DOHH2 (cell line): ENCODE measurements at regions not wholly inside any gene's neighbourhood (a gene's known extent, or its start where the extent isn't known, plus 50 kb on each side); places are given as distances from the start of the nearest gene placed in this dataset.

ENCODE experiments used
- H3F3A ChIP-seq: fragments of 200-600 bp; sonication (generic), shearing (Covaris generic); 2 replicates; pipeline ENCODE4 v1.6.0; 2016; ENCODE audit warnings: antibody characterized with exemption, mild to moderate bottlenecking; ENCODE audit not compliant: control insufficient read depth, insufficient read depth
- H3K27ac ChIP-seq: fragments of 200-600 bp; sonication (generic); 2 replicates; pipeline ENCODE4 v1.5.1; 2014; ENCODE audit warnings: low read depth, mild to moderate bottlenecking, low read length, moderate library complexity
- H3K27me3 ChIP-seq: fragments of 200-600 bp; sonication (generic); 2 replicates; pipeline ENCODE4 v1.6.1; 2014; ENCODE audit warnings: mild to moderate bottlenecking, low read length, mixed read lengths; ENCODE audit not compliant: control insufficient read depth
- H3K36me3 ChIP-seq: fragments of 200-600 bp; sonication (generic); 2 replicates; pipeline ENCODE4 v1.6.1; 2014; ENCODE audit warnings: mild to moderate bottlenecking, low read length, moderate library complexity, mixed read lengths; ENCODE audit not compliant: control insufficient read depth
- H3K4me1 ChIP-seq: fragments of 200-600 bp; sonication (generic); 2 replicates; pipeline ENCODE4 v1.6.1; 2014; ENCODE audit warnings: mild to moderate bottlenecking, low read length, mixed read lengths; ENCODE audit not compliant: control insufficient read depth
- H3K4me2 ChIP-seq: fragments of 200-600 bp; sonication (generic); 2 replicates; pipeline ENCODE4 v1.6.0; 2014; ENCODE audit warnings: mild to moderate bottlenecking, low read length, moderate library complexity
- H3K4me3 ChIP-seq: fragments of 200-600 bp; sonication (generic); 2 replicates; pipeline ENCODE4 v1.5.1; 2014; ENCODE audit warnings: mild to moderate bottlenecking, low read length, mixed read lengths
- H3K79me2 ChIP-seq: fragments of 200-600 bp; sonication (generic); 2 replicates; pipeline ENCODE4 v1.6.1; 2014; ENCODE audit warnings: mild to moderate bottlenecking, low read length, mixed read lengths; ENCODE audit not compliant: control insufficient read depth
- H3K9me2 ChIP-seq: fragments of 200-600 bp; sonication (generic); replicated peaks from 2 replicates; pipeline ENCODE4 v1.6.1; 2014; ENCODE audit warnings: mild to moderate bottlenecking, low read length, mixed read lengths; ENCODE audit not compliant: control insufficient read depth
- H3K9me3 ChIP-seq: fragments of 200-600 bp; sonication (generic); 2 replicates; pipeline ENCODE4 v1.6.1; 2014; ENCODE audit warnings: antibody characterized with exemption, low read length, mixed read lengths; ENCODE audit not compliant: control insufficient read depth, insufficient read depth
- H4K20me1 ChIP-seq: fragments of 200-600 bp; sonication (generic); 2 replicates; pipeline ENCODE4 v1.6.0; 2014; ENCODE audit warnings: low read depth, mild to moderate bottlenecking, antibody characterized with exemption, low read length, moderate library complexity; ENCODE audit not compliant: control insufficient read depth, insufficient read depth
- EZH2phosphoT487 ChIP-seq: fragments of 200-600 bp; sonication (generic); IDR thresholded peaks from 2 replicates; pipeline ENCODE4 v1.6.1; 2017; ENCODE audit warnings: borderline replicate concordance, mild to moderate bottlenecking, antibody characterized with exemption, low read length, moderate library complexity, mixed read lengths
- TF ChIP-seq, protein P1 (sequence below): fragments of 200-600 bp; sonication (generic); IDR thresholded peaks from one replicate; pipeline ENCODE4 v1.5.1; 2014; ENCODE audit warnings: antibody characterized with exemption, mild to moderate bottlenecking, low read depth, low read length; ENCODE audit not compliant: poor library complexity, severe bottlenecking

GRCh38 chr4:54941994-54942552 is 183.3 kb downstream of the KDR start:
- no peaks in the 10 kb centered on the region for H3K9me3 ChIP-seq
- peak overlapping the region; percentile 59 for H3K4me2 ChIP-seq
- H3F3A ChIP-seq = no peaks in the 10 kb centered on the region
- H3K4me3 ChIP-seq = peak overlapping the region; percentile 49
- H3K27me3 ChIP-seq = no peaks in the 10 kb centered on the region; the same call in 1 of the 2 replicates
- H3K79me2 ChIP-seq = no peaks in the 10 kb centered on the region
- TF ChIP-seq EZH2phosphoT487 = no peak
- H3K27ac ChIP-seq = peak overlapping the region; percentile 56
- H3K9me2 ChIP-seq = no peaks in the 10 kb centered on the region
- no peaks in the 10 kb centered on the region for H3K36me3 ChIP-seq
- peaks cover 27% of the 10 kb centered on the region for H3K4me1 ChIP-seq
- H4K20me1 ChIP-seq = no peaks in the 10 kb centered on the region

- no peaks in the 10 kb centered on the region for H3K79me2 ChIP-seq
- H3K9me3 ChIP-seq = no peaks in the 10 kb centered on the region
- H3K4me3 ChIP-seq = peak overlapping the region; percentile 49
- H3K36me3 ChIP-seq = no peaks in the 10 kb centered on the region
- H3K27me3 ChIP-seq = no peaks in the 10 kb centered on the region; the same call in 1 of the 2 replicates
- H3K27ac ChIP-seq = peak overlapping the region; percentile 56
- H4K20me1 ChIP-seq = no peaks in the 10 kb centered on the region
- peaks cover 27% of the 10 kb centered on the region for H3K4me1 ChIP-seq
- no peak for TF ChIP-seq EZH2phosphoT487
- TF ChIP-seq, protein P1, sequence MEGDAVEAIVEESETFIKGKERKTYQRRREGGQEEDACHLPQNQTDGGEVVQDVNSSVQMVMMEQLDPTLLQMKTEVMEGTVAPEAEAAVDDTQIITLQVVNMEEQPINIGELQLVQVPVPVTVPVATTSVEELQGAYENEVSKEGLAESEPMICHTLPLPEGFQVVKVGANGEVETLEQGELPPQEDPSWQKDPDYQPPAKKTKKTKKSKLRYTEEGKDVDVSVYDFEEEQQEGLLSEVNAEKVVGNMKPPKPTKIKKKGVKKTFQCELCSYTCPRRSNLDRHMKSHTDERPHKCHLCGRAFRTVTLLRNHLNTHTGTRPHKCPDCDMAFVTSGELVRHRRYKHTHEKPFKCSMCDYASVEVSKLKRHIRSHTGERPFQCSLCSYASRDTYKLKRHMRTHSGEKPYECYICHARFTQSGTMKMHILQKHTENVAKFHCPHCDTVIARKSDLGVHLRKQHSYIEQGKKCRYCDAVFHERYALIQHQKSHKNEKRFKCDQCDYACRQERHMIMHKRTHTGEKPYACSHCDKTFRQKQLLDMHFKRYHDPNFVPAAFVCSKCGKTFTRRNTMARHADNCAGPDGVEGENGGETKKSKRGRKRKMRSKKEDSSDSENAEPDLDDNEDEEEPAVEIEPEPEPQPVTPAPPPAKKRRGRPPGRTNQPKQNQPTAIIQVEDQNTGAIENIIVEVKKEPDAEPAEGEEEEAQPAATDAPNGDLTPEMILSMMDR = no peak
- no peaks in the 10 kb centered on the region for H3F3A ChIP-seq
- peak overlapping the region; percentile 59 for H3K4me2 ChIP-seq
- no peaks in the 10 kb centered on the region for H3K9me2 ChIP-seq
These were observed 184.2 kb downstream of the KDR start for GRCh38 chr4:54940996-54941865.

GRCh38 chr4:54937501-54937900 is 187.9 kb downstream of the KDR start:
- H3K79me2 ChIP-seq = no peaks in the 10 kb centered on the region
- H4K20me1 ChIP-seq = no peaks in the 10 kb centered on the region
- no peak overlapping the region for H3K27ac ChIP-seq
- no peaks in the 10 kb centered on the region for H3K9me3 ChIP-seq
- H3K4me2 ChIP-seq = no peak overlapping the region
- peaks cover 9% of the 10 kb centered on the region; the same call in 1 of the 2 replicates for H3K27me3 ChIP-seq
- TF ChIP-seq EZH2phosphoT487 = no peak
- TF ChIP-seq, protein P1 = no peak
- no peak overlapping the region for H3K4me3 ChIP-seq
- H3K9me2 ChIP-seq = no peaks in the 10 kb centered on the region
- H3K36me3 ChIP-seq = no peaks in the 10 kb centered on the region
- no peaks in the 10 kb centered on the region for H3F3A ChIP-seq
- peaks cover 15% of the 10 kb centered on the region for H3K4me1 ChIP-seq

DNA sequence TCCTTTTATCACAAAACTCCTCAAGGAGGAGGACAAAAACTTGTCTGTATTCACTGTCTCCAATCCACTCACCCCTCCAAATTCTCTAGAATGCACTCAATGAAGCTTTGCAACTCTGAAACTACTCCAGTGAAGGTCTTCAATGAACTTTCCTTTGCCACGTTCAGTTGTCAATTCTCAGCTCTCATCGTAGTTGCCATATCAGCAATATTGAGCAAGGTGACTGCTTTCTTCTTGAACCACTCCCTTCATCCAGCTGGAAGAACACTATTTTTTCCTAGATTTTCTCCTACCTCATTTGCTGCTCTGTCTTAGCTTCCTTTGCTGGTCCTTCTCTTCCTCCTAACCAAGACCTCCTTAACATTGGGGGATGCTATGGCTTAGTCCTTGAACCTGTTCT is 191.8 kb downstream of the KDR start:
- H3K9me2 ChIP-seq = no peaks in the 10 kb centered on the region
- no peak overlapping the region for H3K4me2 ChIP-seq
- 0 out of 2 replicates have a peak, but pooled peaks cover 9% of the 10 kb centered on the region for H3K27me3 ChIP-seq
- H3F3A ChIP-seq = no peaks in the 10 kb centered on the region
- no peaks in the 10 kb centered on the region for H3K36me3 ChIP-seq
- no peak overlapping the region for H3K4me3 ChIP-seq
- TF ChIP-seq, protein P1 = no peak
- no peak for TF ChIP-seq EZH2phosphoT487
- H3K4me1 ChIP-seq = no peaks in the 10 kb centered on the region
- H3K9me3 ChIP-seq = no peaks in the 10 kb centered on the region
- H4K20me1 ChIP-seq = no peaks in the 10 kb centered on the region
- H3K27ac ChIP-seq = no peak overlapping the region
- H3K79me2 ChIP-seq = no peaks in the 10 kb centered on the region
